ENCODE measurements at regions not wholly inside any gene's neighbourhood (a gene's known extent, or its start where the extent isn't known, plus 50 kb on each side); places are given as distances from the start of the nearest gene placed in this dataset.

DNA sequence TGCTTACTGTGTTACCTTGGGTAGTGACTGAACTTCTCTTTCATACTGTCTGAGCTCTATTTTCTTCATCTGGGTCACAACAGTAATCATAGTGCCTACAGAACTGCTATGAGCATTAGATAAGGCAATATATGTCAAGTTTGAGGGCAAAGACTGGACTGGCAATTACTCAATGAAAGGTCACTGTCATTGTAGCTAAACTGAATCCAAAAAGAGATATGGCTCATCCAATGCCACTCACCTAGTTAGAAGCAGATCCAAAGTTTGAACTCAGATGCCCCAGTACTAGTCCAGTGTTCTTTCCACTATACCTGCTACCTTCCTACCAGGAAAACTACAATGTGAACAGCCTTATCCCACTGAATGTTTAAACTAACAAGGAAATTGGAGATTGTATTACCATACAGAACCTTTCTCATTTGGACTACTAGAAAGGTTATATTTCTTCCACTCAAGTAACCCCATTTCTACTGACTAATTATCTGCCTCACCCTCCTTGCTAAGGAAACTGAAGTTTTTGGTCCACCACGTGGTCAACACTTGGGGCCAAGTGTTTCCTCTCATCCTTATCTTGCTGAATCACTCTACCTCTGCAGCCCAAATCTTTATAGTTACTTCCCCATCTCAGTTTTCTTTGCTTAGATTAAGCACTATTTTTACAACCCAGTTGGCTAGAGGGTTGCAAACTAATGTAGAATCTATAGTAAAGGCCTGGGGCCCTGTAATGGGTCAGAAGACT is 202.3 kb upstream of the LPP start:
- H3K27ac ChIP-seq: no peak overlapping the region
- H3K27me3 ChIP-seq: no peaks in the 10 kb centered on the region
- no peaks in the 10 kb centered on the region for H3K36me3 ChIP-seq
- TF ChIP-seq, protein P1, sequence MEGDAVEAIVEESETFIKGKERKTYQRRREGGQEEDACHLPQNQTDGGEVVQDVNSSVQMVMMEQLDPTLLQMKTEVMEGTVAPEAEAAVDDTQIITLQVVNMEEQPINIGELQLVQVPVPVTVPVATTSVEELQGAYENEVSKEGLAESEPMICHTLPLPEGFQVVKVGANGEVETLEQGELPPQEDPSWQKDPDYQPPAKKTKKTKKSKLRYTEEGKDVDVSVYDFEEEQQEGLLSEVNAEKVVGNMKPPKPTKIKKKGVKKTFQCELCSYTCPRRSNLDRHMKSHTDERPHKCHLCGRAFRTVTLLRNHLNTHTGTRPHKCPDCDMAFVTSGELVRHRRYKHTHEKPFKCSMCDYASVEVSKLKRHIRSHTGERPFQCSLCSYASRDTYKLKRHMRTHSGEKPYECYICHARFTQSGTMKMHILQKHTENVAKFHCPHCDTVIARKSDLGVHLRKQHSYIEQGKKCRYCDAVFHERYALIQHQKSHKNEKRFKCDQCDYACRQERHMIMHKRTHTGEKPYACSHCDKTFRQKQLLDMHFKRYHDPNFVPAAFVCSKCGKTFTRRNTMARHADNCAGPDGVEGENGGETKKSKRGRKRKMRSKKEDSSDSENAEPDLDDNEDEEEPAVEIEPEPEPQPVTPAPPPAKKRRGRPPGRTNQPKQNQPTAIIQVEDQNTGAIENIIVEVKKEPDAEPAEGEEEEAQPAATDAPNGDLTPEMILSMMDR (IDR thresholded peaks at IDR 0.05): no peak
- no peak for TF ChIP-seq POLR2A (IDR thresholded peaks at IDR 0.05)
- H3K4me1 ChIP-seq: peaks cover 0 to 7% (median 0%) of the 10 kb centered on the region in 4 donors
- H3K9me3 ChIP-seq: no peaks in the 10 kb centered on the region
- no peak overlapping the region for H3K4me3 ChIP-seq
- DNase-seq: no peak

DNA sequence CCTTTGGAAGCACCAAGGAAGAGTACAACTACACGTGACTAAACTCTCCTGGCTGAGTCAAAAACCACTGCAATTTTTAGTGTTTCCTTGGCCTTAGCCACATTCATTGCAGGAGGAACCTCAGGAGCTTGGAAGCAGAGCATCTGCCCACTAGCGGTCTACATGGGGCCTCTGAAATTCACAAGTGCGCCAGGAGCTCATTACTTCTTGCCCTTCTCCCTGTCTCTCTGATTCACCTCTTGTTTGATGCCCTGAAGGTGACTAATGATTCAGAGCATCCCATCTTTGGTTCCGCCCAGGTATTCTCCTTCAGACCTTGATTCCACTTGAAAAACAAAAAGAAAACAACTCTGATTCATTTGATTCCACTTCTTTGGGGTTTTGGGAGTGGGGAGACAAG is 201.1 kb upstream of the LPP start:
- H3K4me1 ChIP-seq: peaks cover 0 to 7% (median 0%) of the 10 kb centered on the region in 4 donors
- no peak overlapping the region for H3K27ac ChIP-seq
- H3K9me3 ChIP-seq: no peaks in the 10 kb centered on the region
- no peaks in the 10 kb centered on the region for H3K27me3 ChIP-seq
- no peak overlapping the region for H3K4me3 ChIP-seq
- no peak for DNase-seq
- TF ChIP-seq, protein P1 (IDR thresholded peaks at IDR 0.05): no peak
- TF ChIP-seq POLR2A (IDR thresholded peaks at IDR 0.05): no peak
- no peaks in the 10 kb centered on the region for H3K36me3 ChIP-seq

DNA sequence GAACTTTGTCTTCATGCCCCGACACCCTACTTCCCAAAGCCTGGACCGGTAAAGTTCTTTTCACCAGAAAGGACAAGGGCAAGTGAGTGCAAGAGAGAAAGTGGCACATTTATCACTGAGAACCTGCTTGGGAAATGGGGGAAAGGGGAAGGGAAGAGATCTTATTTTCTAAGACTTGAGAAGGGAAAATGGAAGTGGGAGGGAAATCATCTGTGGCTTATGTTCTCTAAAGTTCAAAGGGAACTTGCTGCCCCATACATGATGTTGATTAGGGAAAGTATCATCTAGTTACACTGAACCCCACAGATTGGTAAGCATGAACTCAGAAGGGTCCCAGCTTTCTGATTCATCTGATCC is 199.5 kb upstream of the LPP start:
- no peaks in the 10 kb centered on the region for H3K9me3 ChIP-seq
- no peak overlapping the region for H3K4me3 ChIP-seq
- TF ChIP-seq POLR2A (IDR thresholded peaks at IDR 0.05): no peak
- TF ChIP-seq, protein P1 (IDR thresholded peaks at IDR 0.05): no peak
- peaks cover 0 to 7% (median 3%) of the 10 kb centered on the region in 4 donors for H3K4me1 ChIP-seq
- no peaks in the 10 kb centered on the region for H3K27me3 ChIP-seq
- peak overlapping the region in 3 of 4 donors; percentile 44 to 49 (median 47) for H3K27ac ChIP-seq
- no peaks in the 10 kb centered on the region for H3K36me3 ChIP-seq
- DNase-seq: no peak

DNA sequence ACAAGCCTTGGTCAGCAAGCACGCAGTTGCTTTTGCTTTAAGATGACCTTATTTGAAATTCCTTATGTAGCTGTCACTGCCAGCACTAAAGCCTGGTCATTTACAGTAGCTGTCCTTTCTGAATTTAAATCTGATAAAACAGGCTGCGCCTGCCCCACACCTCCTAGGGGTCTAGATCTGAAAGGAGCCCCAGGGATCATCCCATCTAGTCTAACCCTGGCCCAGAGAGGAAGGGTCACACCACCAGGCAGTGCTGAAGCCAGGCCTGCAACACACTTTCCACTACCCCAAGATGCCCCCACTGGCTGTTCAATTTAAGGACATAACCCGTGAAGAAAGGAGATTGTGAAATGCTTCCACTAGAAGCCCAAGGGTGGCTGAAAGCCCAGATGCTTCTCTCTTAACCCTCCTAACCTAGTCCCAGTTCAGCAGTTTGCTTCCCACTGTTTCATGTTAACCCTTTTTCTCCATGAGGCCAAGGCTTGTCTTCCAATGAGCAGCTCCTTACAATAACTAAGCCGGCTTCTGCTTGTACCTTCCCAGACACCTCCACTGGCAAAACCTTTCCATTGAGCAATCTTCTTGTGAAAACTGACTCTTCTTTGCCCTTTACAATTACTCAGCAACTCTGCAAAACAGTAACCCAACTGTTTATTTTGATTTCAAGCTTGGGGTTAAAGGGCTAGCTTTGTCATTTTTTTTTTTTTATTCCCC is 198.9 kb upstream of the LPP start:
- H3K4me1 ChIP-seq: peaks cover 0 to 7% (median 3%) of the 10 kb centered on the region in 4 donors
- DNase-seq: peak in 1 of 3 donors; percentile 54
- no peaks in the 10 kb centered on the region for H3K36me3 ChIP-seq
- TF ChIP-seq, protein P1 (IDR thresholded peaks at IDR 0.05): no peak
- TF ChIP-seq POLR2A (IDR thresholded peaks at IDR 0.05): no peak
- no peaks in the 10 kb centered on the region for H3K27me3 ChIP-seq
- H3K9me3 ChIP-seq: no peaks in the 10 kb centered on the region
- no peak overlapping the region for H3K4me3 ChIP-seq
- peak overlapping the region in 3 of 4 donors; percentile 44 to 49 (median 47) for H3K27ac ChIP-seq

DNA sequence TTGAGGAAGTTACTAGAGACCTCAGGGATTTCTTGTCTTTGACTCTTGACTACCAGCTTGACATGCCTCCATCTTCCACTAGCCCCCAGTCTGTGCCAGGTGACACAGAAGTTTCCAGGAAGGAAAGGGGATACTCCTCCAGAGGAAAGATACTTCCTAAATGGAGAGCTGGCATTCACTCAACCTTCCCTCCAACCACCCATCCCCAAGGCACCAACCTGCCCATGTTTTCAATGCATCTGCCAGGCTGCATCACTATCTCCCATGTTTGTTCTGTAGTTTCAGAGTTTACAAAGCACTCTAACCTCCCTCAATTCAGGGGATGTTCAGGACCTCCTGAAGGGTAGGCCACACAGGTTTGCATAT is 198.4 kb upstream of the LPP start:
- H3K9me3 ChIP-seq: no peaks in the 10 kb centered on the region
- no peaks in the 10 kb centered on the region for H3K36me3 ChIP-seq
- no peak overlapping the region for H3K4me3 ChIP-seq
- no peak for DNase-seq
- H3K4me1 ChIP-seq: peaks cover 0 to 7% (median 3%) of the 10 kb centered on the region in 4 donors
- peak overlapping the region in 1 of 4 donors; percentile 9 for H3K27ac ChIP-seq
- TF ChIP-seq, protein P1 (IDR thresholded peaks at IDR 0.05): no peak
- no peak for TF ChIP-seq POLR2A (IDR thresholded peaks at IDR 0.05)
- no peaks in the 10 kb centered on the region for H3K27me3 ChIP-seq

Data from Peyer's patch (tissue), 4 donors.